HG03045 (cell line): ENCODE measurements at regions not wholly inside any gene's neighbourhood (a gene's known extent, or its start where the extent isn't known, plus 50 kb on each side); places are given as distances from the start of the nearest gene placed in this dataset.
"Not testable (repeated sequence)": the region's sequence is repeated elsewhere in the genome, so short reads cannot be mapped to it uniquely, and the experiment has no call there.

Experiments used
- ATAC-seq: cut with Tn5 transposase; IDR thresholded peaks from one replicate; pipeline ENCODE4 v1.9.1; 2021; ENCODE audit warnings: mild to moderate bottlenecking, moderate library complexity; ENCODE audit not compliant: unreplicated experiment

DNA sequence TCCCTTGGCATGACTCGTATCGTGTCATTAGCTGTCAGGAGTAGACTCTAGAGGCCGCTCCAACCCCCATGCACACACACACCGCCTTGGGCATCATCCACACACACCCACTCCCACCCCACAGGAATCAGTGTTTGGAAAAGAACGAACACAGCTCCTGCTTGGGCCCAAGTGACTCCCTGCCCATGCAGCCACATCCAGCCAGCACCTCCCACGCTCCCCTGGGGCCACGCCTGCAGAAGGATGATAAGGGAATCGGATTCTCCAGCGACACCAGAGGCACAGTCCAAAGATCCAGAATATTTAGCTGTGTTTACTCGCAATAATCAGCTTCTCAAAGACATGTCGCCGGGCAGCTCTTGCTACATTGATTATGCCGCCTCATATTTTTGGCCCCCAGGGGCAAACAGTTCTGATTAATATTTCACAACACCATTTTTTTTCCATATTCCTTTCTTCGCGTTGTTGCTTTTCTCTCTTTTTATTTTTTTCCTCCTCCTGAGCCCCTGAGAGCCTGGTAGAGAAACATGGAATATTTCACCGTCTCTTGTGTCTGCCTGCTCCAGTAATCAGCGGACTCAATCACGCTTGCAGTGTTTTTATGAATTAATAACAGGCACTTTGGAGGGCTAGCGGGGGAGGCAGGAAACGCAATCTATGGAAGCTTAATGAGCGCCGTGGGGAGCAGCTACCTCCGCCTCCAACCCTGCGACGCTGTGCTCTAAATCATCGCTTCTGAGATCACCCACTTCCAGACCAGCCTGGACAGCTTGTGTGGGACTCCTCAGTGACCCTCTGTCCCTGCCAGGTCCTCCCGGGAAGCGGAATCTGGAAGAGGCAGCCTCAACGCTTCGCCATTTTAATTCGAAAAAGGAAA is 221.4 kb downstream of the TLE3 start:
- no peak for ATAC-seq

DNA sequence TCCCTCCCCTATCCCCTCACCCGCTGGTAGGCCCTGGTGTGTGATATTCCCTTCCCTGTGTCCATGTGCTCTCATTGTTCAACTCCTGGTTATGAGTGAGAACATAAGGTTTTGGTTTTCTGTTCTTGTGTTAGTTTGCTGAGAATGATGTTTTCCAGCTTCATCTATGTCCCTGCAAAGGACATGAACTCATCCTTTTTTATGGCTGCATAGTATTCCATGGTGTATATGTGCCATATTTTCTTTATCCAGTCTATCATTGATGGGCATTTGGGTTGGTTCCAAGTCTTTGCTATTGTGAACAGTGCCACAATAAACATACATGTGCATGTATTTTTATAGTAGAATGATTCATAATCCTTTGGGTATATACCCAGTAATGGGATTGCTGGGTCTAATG is 217.8 kb downstream of the TLE3 start:
- ATAC-seq = not testable (repeated sequence)

DNA sequence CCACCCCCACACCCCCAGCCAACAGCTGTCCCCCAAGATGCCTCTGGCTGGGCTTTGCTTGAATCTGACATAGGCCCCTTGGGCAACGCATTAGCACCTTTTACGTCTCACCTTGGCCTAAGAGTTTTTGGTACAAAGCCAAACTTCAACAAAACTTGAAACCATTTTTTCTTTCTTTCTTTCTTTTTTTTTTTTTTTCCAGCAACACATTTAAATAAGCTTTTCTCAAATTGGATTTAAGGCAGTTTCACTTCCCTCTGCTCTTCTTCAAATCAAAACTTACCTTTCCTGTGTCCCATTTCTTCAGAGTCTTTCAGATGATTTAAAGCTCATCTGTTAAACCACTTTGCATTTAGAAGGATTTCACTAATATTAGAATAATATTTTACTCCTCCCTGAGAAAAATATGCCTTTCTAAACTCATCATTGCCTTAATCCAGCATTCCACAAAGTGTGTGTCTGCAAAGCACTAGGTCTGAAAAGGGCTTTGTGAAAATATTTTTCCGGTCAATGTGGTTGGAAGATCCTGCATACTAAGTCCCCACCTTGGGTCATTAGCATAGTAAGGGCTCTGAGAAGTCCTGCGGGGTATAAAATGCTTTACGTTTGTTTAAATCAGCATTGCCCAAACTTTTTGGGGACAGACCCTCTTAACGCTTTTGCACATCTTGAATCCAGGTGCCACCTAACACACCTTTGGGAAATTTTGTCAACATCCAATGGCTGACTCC is 217.0 kb downstream of the TLE3 start:
- ATAC-seq = no peak

DNA sequence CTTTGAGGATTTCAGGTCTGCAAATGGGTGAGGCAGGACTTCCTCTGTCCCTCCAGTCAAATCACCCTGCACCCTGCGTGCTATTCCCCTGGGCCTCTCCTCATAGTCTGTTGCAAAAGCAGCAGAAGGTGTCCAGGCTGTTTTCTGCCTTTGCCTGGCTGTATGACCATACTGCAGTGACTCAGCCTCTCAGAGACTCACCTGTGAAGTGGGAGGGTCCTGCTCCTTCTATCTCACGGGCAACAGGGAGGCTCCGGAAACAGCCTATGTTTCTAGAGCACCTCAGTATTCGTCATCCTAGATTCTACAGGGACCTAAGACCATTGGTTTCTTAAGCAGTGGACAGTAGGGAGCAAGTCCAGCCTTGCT is 216.4 kb downstream of the TLE3 start:
- ATAC-seq = no peak

DNA sequence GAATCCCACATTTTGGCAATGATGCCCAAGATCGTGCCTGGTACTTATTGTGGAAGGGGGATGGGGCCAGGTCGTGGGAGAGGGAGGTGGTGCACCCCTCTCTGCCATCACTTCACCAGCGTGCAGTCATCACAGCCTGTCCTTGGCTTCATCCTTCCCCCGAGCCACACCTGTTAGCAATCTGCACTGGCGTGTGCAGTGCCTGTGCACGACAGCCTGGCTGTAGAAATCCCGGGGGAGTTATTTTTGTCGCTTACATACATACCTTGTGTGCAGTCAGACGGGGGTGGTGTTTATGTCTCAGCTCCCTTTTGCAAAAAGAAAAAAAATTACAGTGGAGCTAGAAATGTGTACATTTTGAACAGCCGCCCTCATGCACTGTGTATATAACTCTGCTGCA is 216.0 kb downstream of the TLE3 start:
- ATAC-seq = no peak

DNA sequence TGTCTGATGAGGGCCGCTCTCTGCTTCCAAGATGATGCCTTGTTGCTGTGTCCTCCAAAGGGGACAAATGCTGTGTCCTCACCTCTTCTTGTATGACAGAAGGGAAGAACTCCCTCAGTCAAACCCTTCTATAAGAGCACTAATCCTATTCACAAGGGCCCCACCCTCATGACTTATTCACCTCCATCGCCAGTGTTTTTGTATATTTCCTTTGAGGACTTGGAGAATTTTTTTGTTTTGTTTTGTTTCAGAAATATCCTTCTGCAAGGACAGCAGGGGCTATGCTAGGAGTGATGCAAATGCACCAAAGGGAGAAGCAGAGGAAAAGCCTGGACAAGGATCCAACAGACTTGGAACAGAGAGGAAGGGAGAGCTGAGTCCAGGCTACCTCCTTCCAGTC is 214.4 kb downstream of the TLE3 start:
- no peak for ATAC-seq

DNA sequence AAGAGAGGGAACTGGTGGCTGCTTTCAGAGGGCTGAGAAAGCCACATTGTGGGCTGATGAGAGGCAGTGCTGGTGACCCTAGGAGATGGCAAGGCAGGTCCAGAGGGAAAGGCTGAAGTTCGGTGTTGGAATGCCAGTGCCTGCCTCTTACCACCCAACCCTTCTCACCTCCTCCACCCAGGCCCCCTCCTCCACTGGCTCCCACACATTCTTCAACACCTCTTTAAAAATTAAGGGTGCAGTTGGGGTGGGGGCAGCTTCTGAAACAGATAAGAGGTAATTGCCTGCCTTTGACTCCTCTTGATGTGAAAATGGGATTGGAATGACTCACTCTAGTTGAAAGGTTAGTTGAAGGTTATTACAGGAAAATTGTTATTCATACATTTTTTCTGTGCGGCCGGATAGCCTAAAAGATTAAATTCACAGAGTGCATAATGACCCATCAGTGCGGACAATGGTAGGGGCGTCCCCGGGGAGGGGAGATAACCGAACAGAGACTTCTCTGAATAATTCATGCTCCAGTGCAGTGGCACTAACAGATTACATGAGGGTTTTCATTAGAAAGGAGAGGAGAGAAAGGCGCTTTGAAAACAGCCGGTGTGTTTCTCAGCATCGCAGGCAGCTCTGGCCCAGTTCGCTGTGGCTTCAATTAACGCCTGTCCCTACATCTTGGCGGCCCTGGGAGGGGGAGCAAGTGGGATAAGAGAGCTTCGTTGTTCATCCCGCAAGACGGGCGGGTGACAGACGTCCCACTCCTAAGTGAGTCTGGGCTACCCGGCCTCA is 212.4 kb downstream of the TLE3 start:
- no peak for ATAC-seq

DNA sequence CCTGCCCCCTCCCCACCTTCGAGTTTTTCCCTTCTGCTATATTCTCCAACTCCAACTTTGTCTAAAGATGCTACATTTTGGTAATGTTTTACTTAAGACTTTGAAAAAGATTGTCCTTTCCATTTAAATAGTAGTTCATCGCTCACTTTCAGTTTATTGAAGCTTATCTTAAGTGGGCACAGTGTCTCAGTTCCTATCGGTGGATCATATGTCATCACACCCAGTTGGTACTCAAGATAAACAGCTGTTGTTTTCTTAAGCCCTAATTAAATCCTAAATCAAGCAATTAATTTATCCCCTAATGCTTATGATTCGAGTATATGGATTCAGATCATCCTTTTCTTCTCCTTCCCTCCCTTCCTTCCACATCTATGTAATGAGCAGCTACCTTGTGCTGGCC is 210.7 kb downstream of the TLE3 start:
- no peak for ATAC-seq

DNA sequence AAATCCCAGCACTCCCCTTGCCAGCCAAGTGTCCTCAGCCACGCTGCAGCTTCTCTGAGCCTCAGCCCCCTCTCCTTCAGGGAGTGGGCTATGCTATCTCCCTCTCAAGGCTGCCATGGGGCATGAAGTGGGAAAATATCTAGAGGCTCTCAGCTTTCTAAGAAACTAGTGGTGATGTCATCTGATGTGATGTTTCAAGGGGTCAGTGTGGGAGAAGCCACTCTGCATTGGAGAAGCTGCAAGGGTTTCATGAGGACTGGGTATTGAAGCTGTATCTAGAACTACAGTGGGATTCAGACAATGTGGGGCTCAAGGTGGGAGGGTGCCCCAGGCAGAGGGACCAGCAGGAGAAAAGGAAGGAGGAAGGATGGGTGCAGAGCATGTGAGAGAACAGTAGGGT is 210.2 kb downstream of the TLE3 start:
- no peak for ATAC-seq

DNA sequence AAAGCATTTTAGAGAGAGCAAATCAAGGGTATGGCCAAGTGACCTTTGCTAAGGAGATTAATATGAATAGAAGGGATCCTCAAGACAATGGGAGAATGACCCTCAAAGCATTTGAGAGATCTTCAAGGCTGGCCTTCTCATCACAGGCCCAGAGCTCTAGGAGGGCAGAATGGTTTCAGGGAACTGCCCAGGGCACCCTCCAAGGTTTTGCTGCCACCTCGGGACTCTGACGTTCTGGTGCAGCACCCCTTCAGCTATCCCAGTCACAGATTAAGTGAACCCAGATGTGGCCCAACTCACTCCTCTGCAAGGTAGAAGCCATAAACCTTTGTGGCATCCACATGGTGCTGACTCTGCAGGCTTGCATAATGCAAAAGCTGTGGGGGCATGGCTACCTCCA is 209.3 kb downstream of the TLE3 start:
- ATAC-seq = no peak

DNA sequence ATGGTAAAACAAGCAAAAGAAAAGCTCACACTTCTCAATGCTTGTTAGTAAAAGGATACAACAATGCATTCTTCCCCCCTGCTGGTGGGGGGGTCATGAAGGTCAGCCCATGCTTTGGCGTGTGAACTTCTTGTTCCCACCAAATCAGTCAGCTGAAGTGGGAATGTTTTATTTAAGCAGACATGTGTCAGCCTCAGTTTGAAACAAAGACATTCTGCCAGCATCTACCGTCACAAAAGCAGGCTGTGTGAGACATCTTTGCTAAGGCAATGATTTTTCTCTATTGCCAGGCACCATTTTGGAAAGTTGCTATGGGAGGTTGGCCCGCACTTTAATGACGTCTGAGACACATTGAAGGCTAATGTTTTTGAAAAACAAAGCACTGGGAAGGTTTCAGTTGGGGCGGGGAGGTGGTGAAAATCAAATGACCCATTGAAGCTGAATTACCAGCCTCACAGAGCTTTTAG is 206.6 kb downstream of the TLE3 start:
- no peak for ATAC-seq

DNA sequence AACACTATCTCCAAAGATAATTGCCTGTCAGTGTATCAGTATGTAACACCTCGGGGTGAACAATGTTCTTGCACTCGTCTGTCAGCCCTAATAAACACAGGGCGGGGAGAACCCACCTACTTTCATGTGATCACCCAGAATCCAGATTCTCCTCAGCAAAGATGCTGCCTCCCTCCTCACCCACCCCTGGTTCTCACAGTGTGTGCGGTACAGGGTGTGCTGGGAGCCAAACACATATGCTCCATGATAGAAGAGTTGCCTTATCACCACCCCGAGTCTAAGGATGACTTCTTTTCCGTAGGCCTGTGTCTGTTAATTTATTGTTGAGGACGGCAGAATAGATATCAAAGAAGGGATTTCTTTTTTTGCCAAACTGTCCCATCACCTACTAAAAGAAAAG is 206.1 kb downstream of the TLE3 start:
- no peak for ATAC-seq

DNA sequence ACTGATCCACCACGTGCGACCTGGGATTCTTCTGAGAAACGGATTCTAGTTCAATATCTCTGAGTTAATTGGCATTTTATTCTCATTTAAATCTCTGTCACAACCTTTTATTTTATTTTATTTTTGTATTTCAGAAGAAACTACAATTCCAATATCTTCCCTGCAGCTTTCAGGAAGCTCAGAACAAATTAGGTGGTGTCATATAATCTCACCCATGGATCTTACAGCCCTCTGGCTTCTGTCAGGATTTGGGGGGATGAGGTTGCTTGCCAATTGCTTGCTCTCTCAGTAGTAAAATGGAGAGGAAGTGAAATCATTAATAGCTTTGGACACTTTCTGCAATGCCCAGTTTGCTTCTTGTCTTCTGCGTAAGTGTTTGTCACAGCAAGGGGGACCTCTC is 205.4 kb downstream of the TLE3 start:
- no peak for ATAC-seq

DNA sequence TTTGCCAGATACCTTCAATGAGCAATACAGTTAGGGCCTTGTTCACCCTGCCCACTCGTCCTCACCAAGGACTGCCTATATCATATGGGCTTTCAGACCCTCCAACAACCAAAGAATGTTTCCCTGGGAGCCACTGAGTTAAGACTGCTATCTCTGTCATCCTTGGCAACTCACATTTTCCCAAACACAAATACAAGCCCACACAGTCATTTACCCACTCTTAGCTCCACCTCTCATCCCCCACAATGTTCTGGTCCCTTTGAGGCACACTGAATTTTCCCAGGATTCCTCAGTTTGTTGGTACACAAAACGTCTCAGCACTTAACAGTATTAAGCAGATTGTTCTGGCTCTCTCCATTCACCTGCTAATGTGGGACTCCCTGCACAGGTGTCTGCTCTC is 204.6 kb downstream of the TLE3 start:
- no peak for ATAC-seq

DNA sequence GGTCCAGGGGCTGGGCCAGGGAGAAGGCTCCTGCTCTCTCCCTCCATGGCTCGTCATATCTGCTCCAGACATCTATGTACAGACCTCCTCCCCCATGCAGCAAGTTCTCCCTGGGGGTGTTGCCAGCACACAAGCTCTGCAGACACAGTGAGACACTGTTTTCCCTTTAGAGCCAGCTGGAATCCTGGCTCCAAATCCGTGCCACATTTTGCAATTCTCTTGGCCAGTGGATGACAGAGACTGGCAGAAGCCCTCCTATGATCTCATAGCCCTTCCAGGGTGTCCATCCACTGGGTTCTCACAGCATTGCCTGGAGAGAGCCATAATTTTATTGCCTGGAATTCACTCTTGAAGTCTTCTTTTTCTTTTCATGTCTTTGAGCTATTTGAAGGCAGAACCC is 203.9 kb downstream of the TLE3 start:
- ATAC-seq = no peak

DNA sequence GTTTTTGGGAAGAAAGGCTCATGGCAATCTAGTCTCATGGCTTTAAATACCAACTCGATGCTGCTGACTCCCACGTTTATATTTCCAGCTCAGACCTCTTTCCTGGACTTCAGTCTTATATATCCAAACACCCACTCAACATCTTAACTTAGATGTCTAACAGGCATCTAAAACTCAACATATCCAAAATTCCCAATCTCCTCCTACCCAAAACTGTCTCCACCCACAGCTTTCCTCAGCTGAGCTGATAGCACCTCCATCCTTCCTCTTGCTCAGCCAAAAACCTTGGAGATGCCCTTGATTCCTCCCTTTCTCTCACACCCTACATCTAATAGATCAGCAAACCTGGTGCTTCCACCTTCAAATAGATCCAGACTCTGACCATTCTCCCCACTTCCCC is 202.5 kb downstream of the TLE3 start:
- no peak for ATAC-seq

DNA sequence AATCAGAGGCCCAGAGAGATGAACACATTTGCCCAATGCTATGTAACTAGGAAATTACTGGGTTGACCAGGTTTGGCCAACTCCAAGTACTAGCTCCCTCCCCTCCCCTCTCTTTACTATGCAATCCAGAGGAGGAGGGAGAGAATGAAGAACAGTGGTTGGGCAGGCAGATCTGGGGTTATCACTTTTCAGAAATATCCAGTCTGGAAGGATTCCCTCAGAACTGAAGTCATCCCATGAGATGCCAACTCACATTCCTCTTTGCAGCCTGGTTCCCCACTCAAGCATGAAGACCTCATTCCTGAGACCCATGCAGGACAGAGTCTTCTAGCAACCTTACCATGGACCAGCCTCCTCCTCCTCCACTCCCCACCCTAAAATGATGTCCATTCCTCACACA is 201.1 kb downstream of the TLE3 start:
- ATAC-seq = no peak

DNA sequence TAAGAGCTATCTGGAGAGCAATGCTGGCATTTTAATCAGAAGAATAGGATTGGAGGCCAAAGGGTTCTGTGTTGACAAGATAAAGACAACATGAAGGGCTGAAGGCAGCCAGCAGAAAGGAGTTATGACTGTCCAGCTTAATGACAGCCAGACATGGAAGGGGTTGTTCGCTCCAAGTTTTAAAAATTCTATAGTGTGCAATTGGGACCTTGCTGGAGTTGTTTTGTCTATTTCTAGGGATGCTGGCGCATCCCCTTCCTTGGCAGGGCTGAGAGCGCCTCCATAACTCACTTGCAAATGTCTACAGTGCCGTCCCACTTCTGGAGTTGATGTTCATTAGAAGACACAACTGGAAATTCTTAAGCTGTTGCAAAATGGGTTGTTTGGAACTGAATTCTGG is 200.7 kb downstream of the TLE3 start:
- no peak for ATAC-seq

DNA sequence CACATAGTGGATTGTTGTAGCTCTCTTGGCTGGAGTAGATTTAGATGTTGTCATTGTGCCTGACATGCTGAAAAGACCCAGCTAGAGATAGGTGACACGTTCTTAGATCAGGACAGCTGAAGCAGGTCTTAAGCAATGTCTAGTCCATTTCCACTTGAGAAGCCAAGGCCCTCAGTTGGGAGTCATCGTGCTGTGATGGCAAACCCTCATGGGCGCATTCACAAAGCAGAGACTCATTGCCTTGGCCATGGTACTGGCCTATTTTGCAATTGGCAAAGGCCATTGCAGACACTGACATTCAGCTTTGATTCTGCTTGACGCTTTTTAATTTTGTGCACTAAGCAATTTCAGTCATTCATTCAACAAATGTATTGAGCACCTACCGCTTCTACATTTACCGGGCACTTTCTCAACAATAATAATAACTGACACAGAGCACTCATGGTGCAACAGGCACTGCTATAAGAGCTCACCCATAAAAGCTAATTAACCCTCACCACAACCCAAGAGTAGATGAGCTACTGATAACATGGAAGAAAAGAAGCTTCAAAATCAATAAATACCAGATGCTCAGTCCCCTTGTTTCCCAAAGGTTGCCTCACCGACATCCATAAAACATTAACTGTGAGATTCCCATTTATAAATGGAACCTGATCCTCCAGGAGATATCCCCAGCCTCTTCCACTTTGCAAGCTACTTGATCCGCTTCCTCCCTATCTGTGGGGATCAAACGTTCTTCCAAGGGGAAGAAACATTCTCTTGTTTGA is 200.1 kb downstream of the TLE3 start:
- no peak for ATAC-seq

DNA sequence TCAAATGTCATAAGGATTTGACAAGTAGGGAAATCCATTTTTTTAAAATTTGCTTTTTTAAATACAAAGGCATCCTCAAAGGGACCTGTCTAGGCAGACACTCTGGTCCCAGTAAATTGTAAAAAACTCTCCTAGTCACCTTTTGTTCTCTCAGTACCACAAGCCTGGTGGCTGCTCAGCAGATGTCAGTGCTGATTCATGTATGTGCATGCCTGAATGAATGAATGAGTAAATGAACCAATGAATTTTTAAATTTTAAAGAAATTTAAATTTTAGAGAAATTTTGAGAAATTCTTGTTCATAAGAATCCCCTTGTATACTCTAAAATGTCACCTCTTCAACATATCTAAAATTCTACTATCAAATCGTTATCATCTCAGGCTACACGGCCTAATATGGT is 199.5 kb downstream of the TLE3 start:
- ATAC-seq = no peak
